ENCODE measurements at regions not wholly inside any gene's neighbourhood (a gene's known extent, or its start where the extent isn't known, plus 50 kb on each side); places are given as distances from the start of the nearest gene placed in this dataset.

- TF ChIP-seq CTCF (IDR thresholded peaks at IDR 0.05; ENCODE audit: low read depth, low read length): no peak
- DNase-seq (ENCODE audit: extremely low read depth, low read depth): no peak
These were observed 700.7 kb downstream of the DIAPH3 start for GRCh38 chr13:59463023-59463422.

GRCh38 chr13:59464926-59465325 lies 698.8 kb downstream of the DIAPH3 start:
- TF ChIP-seq CTCF (IDR thresholded peaks at IDR 0.05; ENCODE audit: low read depth, low read length): no peak
- no peak for DNase-seq (ENCODE audit: extremely low read depth, low read depth)

- no peak for TF ChIP-seq CTCF (IDR thresholded peaks at IDR 0.05; ENCODE audit: low read depth, low read length)
- no peak for DNase-seq (ENCODE audit: extremely low read depth, low read depth)
These were observed 695.3 kb downstream of the DIAPH3 start for GRCh38 chr13:59468396-59468795.

GRCh38 chr13:59471106-59471505 lies 692.6 kb downstream of the DIAPH3 start:
- no peak for TF ChIP-seq CTCF (IDR thresholded peaks at IDR 0.05; ENCODE audit: low read depth, low read length)
- no peak for DNase-seq (ENCODE audit: extremely low read depth, low read depth)

GRCh38 chr13:59472134-59472533 lies 691.6 kb downstream of the DIAPH3 start:
- no peak for DNase-seq (ENCODE audit: extremely low read depth, low read depth)
- no peak for TF ChIP-seq CTCF (IDR thresholded peaks at IDR 0.05; ENCODE audit: low read depth, low read length)

GRCh38 chr13:59474696-59475095 lies 689.0 kb downstream of the DIAPH3 start:
- no peak for DNase-seq (ENCODE audit: extremely low read depth, low read depth)
- no peak for TF ChIP-seq CTCF (IDR thresholded peaks at IDR 0.05; ENCODE audit: low read depth, low read length)

- TF ChIP-seq CTCF (IDR thresholded peaks at IDR 0.05; ENCODE audit: low read depth, low read length): no peak
- no peak for DNase-seq (ENCODE audit: extremely low read depth, low read depth)
These were observed 687.8 kb downstream of the DIAPH3 start for GRCh38 chr13:59475911-59476310.

All from AG09319 (cell line).